NCI-H82 treated with DMSO at 0.1 percent for 48 hours (cell line): ENCODE measurements at regions not wholly inside any gene's neighbourhood (a gene's known extent, or its start where the extent isn't known, plus 50 kb on each side); places are given as distances from the start of the nearest gene placed in this dataset.

Source experiments
- DNase-seq: peaks from one replicate; lab custom pipeline; 2025; ENCODE audit not compliant: unreplicated experiment; lab: John Stamatoyannopoulos, UW

DNA sequence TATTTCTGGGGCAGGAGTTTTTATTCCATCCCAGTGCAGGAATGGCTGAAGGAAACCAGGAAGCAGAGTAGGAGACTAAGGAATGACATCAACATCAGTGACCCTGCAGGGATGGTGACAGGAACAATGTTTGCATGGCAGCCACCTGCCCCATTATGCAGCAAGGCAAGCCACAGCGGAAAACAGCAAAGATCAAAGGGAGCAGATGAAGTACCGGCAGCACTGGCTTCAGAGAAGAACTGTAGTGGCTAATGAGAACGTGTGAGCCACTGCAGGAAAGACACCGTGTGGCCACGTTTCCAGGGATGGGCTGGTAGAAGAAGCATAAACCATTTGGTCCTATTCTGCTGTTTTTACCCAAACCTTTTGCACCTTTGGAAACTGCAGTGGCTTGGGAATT is 52.9 kb upstream of the TAB2 start:
- no peak for DNase-seq

DNA sequence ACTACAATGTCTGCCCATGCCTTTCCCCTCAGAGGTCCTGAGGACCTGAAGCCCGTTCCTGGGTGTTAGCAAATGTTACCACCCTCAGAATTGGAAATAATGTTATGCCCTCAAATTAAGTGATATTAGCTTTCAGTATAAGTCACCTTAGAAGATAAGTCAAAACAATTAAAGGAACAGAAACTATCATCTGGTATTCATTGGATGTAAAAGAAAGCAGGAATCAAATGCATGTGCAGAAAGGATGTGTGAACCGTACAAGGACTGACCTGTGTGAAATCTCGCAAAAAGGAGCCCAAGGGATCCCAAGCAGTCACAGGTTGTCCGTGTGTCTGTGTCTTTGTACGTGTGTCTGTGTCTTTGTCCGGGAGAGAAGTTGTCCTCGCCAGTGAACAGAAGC is 51.6 kb upstream of the TAB2 start:
- DNase-seq: no peak

DNA sequence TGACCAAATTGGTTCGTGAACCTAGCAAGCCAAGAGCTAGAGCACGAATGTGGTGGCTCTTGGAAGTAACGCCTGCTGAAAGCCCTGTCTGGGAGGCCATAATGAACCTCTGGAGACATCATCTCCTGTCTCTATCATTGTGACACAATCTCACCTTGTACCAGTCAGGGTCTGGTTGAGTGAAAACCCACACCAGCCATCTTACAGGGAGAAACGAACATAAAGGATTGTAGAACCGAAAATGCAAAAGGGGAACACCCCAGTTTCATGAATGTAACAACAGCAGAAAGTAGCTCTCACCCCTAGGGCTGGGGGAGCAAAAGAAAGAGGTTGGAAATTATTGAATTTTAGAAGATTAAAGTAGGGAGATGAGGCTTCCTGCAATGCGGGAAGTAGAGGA is 50.9 kb upstream of the TAB2 start:
- DNase-seq: no peak

DNA sequence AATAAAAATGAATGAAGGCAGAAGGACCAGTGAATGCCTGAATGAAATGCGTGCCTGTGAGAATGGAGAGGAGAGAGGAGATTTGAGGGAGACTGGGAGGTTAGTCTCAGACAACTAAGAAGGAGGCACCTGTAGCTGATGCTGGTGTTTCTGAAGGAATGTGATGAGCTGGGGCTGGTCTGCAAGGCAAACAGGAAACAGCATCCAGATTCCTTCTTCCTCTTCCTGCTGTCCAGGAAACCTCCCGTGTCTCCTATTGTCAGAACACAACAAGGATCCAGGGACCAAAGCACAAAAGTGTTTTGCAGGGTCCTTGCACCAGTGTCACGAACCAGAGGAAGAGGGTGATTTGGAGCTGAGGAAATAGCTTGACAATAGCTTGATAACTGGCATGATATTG is 50.4 kb upstream of the TAB2 start:
- DNase-seq: no peak

DNA sequence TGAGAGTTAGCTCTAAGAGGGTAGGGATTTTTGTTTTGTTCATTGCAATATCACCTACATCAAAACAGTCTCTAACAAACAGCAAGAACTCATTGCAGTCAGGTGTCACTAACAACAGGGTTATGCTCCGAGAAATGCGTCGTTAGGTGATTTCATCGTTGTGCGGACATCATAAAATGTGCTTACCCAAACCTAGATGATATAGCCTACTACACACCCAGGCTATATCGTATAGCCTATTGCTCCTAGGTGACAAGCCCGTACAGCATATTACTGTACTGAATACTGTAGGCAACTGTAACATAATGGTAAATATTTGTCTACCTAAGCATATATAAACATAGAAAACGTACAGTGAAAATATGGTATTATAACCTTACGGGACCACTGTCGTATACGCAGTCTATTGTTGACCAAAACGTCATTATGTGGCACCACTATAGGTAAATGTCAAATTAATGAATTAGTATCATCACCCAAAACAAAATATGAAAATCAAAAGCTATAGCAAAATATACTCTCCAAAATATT is 49.9 kb upstream of the TAB2 start:
- DNase-seq: no peak
